ENCODE measurements at regions not wholly inside any gene's neighbourhood (a gene's known extent, or its start where the extent isn't known, plus 50 kb on each side); places are given as distances from the start of the nearest gene placed in this dataset.

GRCh38 chr17:5668557-5669138, 84.3 kb upstream of the NLRP1 start:
- H3K27me3 Mint-ChIP-seq (ENCODE audit: low read depth) = peaks cover 31% of the 10 kb centered on the region
- no peaks in the 10 kb centered on the region for H3K9me3 Mint-ChIP-seq (ENCODE audit: low read depth)
- H3K4me1 Mint-ChIP-seq (ENCODE audit: low read depth) = no peaks in the 10 kb centered on the region
- no peak for TF ChIP-seq CTCF (IDR thresholded peaks at IDR 0.05)
- no peak for DNase-seq (ENCODE audit: low spot score)
- H3K27ac Mint-ChIP-seq (ENCODE audit: unreplicated experiment) = no peak overlapping the region
- no peak overlapping the region for H3K4me3 Mint-ChIP-seq (ENCODE audit: unreplicated experiment)
- no peaks in the 10 kb centered on the region for H3K36me3 Mint-ChIP-seq (ENCODE audit: low read depth)

- TF ChIP-seq CTCF (IDR thresholded peaks at IDR 0.05) = no peak
- Mint-ChIP-seq H3K4me1 (ENCODE audit: low read depth) (no peaks in the 10 kb centered on the region), H3K27me3 (ENCODE audit: low read depth) (peaks cover 27% of the 10 kb centered on the region), H3K9me3 (ENCODE audit: low read depth) (no peaks in the 10 kb centered on the region), H3K36me3 (ENCODE audit: low read depth) (no peaks in the 10 kb centered on the region), H3K4me3 (ENCODE audit: unreplicated experiment) (no peak overlapping the region), H3K27ac (ENCODE audit: unreplicated experiment) (no peak overlapping the region)
- DNase-seq (ENCODE audit: low spot score) = no peak
These were observed 84.9 kb upstream of the NLRP1 start for GRCh38 chr17:5669191-5669590.

GRCh38 chr17:5672141-5672540, 87.8 kb upstream of the NLRP1 start:
- H3K36me3 Mint-ChIP-seq (ENCODE audit: low read depth) = no peaks in the 10 kb centered on the region
- H3K27ac Mint-ChIP-seq (ENCODE audit: unreplicated experiment) = no peak overlapping the region
- no peak overlapping the region for H3K4me3 Mint-ChIP-seq (ENCODE audit: unreplicated experiment)
- no peak for DNase-seq (ENCODE audit: low spot score)
- peaks cover 22% of the 10 kb centered on the region for H3K27me3 Mint-ChIP-seq (ENCODE audit: low read depth)
- H3K9me3 Mint-ChIP-seq (ENCODE audit: low read depth) = no peaks in the 10 kb centered on the region
- no peak for TF ChIP-seq CTCF (IDR thresholded peaks at IDR 0.05)
- no peaks in the 10 kb centered on the region for H3K4me1 Mint-ChIP-seq (ENCODE audit: low read depth)

- TF ChIP-seq CTCF (IDR thresholded peaks at IDR 0.05) = no peak
- Mint-ChIP-seq H3K27me3 (ENCODE audit: low read depth) (peaks cover 28% of the 10 kb centered on the region), H3K36me3 (ENCODE audit: low read depth) (no peaks in the 10 kb centered on the region), H3K9me3 (ENCODE audit: low read depth) (no peaks in the 10 kb centered on the region), H3K27ac (ENCODE audit: unreplicated experiment) (no peak overlapping the region), H3K4me1 (ENCODE audit: low read depth) (no peaks in the 10 kb centered on the region), H3K4me3 (ENCODE audit: unreplicated experiment) (no peak overlapping the region)
- no peak for DNase-seq (ENCODE audit: low spot score)
These were observed 88.6 kb upstream of the NLRP1 start for GRCh38 chr17:5672815-5673430.

- H3K27me3 Mint-ChIP-seq (ENCODE audit: low read depth) = peaks cover 22% of the 10 kb centered on the region
- no peak for TF ChIP-seq CTCF (IDR thresholded peaks at IDR 0.05)
- H3K4me1 Mint-ChIP-seq (ENCODE audit: low read depth) = no peaks in the 10 kb centered on the region
- DNase-seq (ENCODE audit: low spot score) = no peak
- no peak overlapping the region for H3K4me3 Mint-ChIP-seq (ENCODE audit: unreplicated experiment)
- H3K36me3 Mint-ChIP-seq (ENCODE audit: low read depth) = no peaks in the 10 kb centered on the region
- no peak overlapping the region for H3K27ac Mint-ChIP-seq (ENCODE audit: unreplicated experiment)
- H3K9me3 Mint-ChIP-seq (ENCODE audit: low read depth) = peaks cover 7% of the 10 kb centered on the region
These were observed 91.5 kb upstream of the NLRP1 start for GRCh38 chr17:5675625-5676421.
